OCI-LY7 (cell line): ENCODE measurements at regions not wholly inside any gene's neighbourhood (a gene's known extent, or its start where the extent isn't known, plus 50 kb on each side); places are given as distances from the start of the nearest gene placed in this dataset.
A peak's percentile ranks its signal among the peaks of the same experiment; 100 is the strongest.

Experiments
- BruUV-seq: library from RNA; stranded (reverse); fragments of 400-500 nt; replicated peaks from 2 replicates; lab custom pipeline; 2021; lab: Mats Ljungman, UMichigan
- CTCF ChIA-PET: fragments of 300-600 bp; sonication (Branson Sonifier 250); formaldehyde crosslinking; loops from one replicate; lab custom pipeline; 2022; ENCODE audit warnings: antibody characterized with exemption; ENCODE audit not compliant: unreplicated experiment; lab: Charles Lee
- POLR2A ChIA-PET: fragments of 300-600 bp; sonication (Branson Sonifier 250); formaldehyde crosslinking; loops from one replicate; lab custom pipeline; 2022; ENCODE audit warnings: antibody characterized with exemption; lab: Charles Lee
- DNase-seq: peaks from one replicate; pipeline ENCODE4 v3.0.0-alpha.2; 2015; ENCODE audit warnings: low spot score
- H2AFZ ChIP-seq: fragments of 200-600 bp; sonication (generic), shearing (Covaris generic); 2 replicates; pipeline ENCODE4 v1.6.1; 2014; ENCODE audit warnings: mild to moderate bottlenecking, antibody characterized with exemption, low read length, moderate library complexity
- H3K27ac ChIP-seq: fragments of 200-600 bp; sonication (generic); 2 replicates; pipeline ENCODE4 v1.5.1; 2014; ENCODE audit warnings: mixed run types, low read depth, mild to moderate bottlenecking, moderate library complexity, low read length, inconsistent platforms; ENCODE audit not compliant: poor library complexity, severe bottlenecking
- H3K36me3 ChIP-seq: fragments of 200-600 bp; sonication (generic); 2 replicates; pipeline ENCODE4 v1.6.1; 2014; ENCODE audit warnings: mild to moderate bottlenecking, antibody characterized with exemption, low read length, moderate library complexity, mixed read lengths; ENCODE audit not compliant: insufficient read depth
- H3K4me1 ChIP-seq: fragments of 200-600 bp; sonication (generic); 2 replicates; pipeline ENCODE4 v1.5.1; 2014; ENCODE audit warnings: mild to moderate bottlenecking, low read length; ENCODE audit not compliant: insufficient read depth, poor library complexity, severe bottlenecking
- H3K4me2 ChIP-seq: fragments of 200-600 bp; sonication (generic); 2 replicates; pipeline ENCODE4 v1.6.1; 2014; ENCODE audit warnings: mild to moderate bottlenecking, low read length
- H3K4me3 ChIP-seq: fragments of 200-600 bp; sonication (generic); 2 replicates; pipeline ENCODE4 v1.5.1; 2014; ENCODE audit warnings: mild to moderate bottlenecking, low read depth, low read length; ENCODE audit not compliant: poor library complexity, severe bottlenecking
- H3K79me2 ChIP-seq: fragments of 200-600 bp; sonication (generic); 2 replicates; pipeline ENCODE4 v1.6.1; 2016; ENCODE audit warnings: low read depth, mild to moderate bottlenecking, low read length, moderate library complexity, mixed read lengths; ENCODE audit not compliant: insufficient read depth
- H3K9me2 ChIP-seq: fragments of 200-600 bp; sonication (generic); 2 replicates; pipeline ENCODE4 v1.6.1; 2016; ENCODE audit warnings: mild to moderate bottlenecking, low read length, mixed read lengths; ENCODE audit not compliant: insufficient read depth
- H3K9me3 ChIP-seq: fragments of 200-600 bp; sonication (generic); 2 replicates; pipeline ENCODE4 v1.6.1; 2014; ENCODE audit warnings: mild to moderate bottlenecking, mixed run types, low read length, mixed read lengths
- H4K20me1 ChIP-seq: fragments of 200-600 bp; sonication (generic); 2 replicates; pipeline ENCODE4 v1.6.1; 2014; ENCODE audit warnings: mild to moderate bottlenecking, antibody characterized with exemption, low read length, moderate library complexity, mixed read lengths; ENCODE audit not compliant: insufficient read depth
- CTCF ChIP-seq: fragments of 200-600 bp; sonication (generic); conservative IDR thresholded peaks from 2 replicates; pipeline ENCODE4 v1.5.1; 2014; ENCODE audit warnings: mild to moderate bottlenecking, antibody characterized with exemption, low read length, moderate library complexity, mixed read lengths
- EZH2phosphoT487 ChIP-seq: fragments of 200-600 bp; sonication (generic); IDR thresholded peaks from 2 replicates; pipeline ENCODE4 v1.6.1; 2018; ENCODE audit warnings: low read depth, borderline replicate concordance, mild to moderate bottlenecking, mixed run types, antibody characterized with exemption, low read length, moderate library complexity, mixed read lengths
- intact Hi-C: fragments of 100-400 bp; cut with micrococcal nuclease; formaldehyde crosslinking; loops from one replicate; pipeline ENCODE4 v1.10.0; 2022; ENCODE audit not compliant: unreplicated experiment

GRCh38 chr18:43590182-43590903, 313.1 kb upstream of the SYT4 start:
- no peaks in the 10 kb centered on the region for H4K20me1 ChIP-seq
- H3K9me3 ChIP-seq: no peaks in the 10 kb centered on the region
- no peaks in the 10 kb centered on the region for H3K9me2 ChIP-seq
- no peak overlapping the region for H3K4me2 ChIP-seq
- no peak overlapping the region for H2AFZ ChIP-seq
- no peaks in the 10 kb centered on the region for H3K79me2 ChIP-seq
- H3K36me3 ChIP-seq: no peaks in the 10 kb centered on the region
- TF ChIP-seq CTCF (no peak), EZH2phosphoT487 (no peak)
- no peak for DNase-seq
- no TSS peak for BruUV-seq
- intact Hi-C loops: no loop called here
- CTCF ChIA-PET: no interaction called here
- H3K4me3 ChIP-seq: no peak overlapping the region
- no peaks in the 10 kb centered on the region for H3K4me1 ChIP-seq
- no peak overlapping the region for H3K27ac ChIP-seq
- POLR2A ChIA-PET: interaction anchor here (0.6 kb wide), 1 partner anchor 672 kb away, joined by 3 read pairs; no protein-coding TSS in a partner anchor

GRCh38 chr18:43592269-43592668, 315.0 kb upstream of the SYT4 start:
- Histone ChIP-seq H3K4me2 (no peak overlapping the region), H3K4me1 (no peaks in the 10 kb centered on the region), H3K9me3 (no peaks in the 10 kb centered on the region), H3K9me2 (no peaks in the 10 kb centered on the region), H4K20me1 (no peaks in the 10 kb centered on the region), H3K4me3 (no peak overlapping the region), H3K27ac (no peak overlapping the region), H2AFZ (no peak overlapping the region), H3K36me3 (no peaks in the 10 kb centered on the region), H3K79me2 (no peaks in the 10 kb centered on the region)
- DNase-seq: no peak
- no peak for TF ChIP-seq CTCF
- no peak for TF ChIP-seq EZH2phosphoT487
- CTCF ChIA-PET: no interaction called here
- intact Hi-C loops: no loop called here
- no TSS peak for BruUV-seq
- POLR2A ChIA-PET: no interaction called here

- no peak overlapping the region for H3K4me3 ChIP-seq
- DNase-seq: peak; percentile 14
- H3K9me3 ChIP-seq: no peaks in the 10 kb centered on the region
- H3K4me1 ChIP-seq: no peaks in the 10 kb centered on the region
- no peaks in the 10 kb centered on the region for H3K9me2 ChIP-seq
- TF ChIP-seq CTCF: peak; percentile 71
- TF ChIP-seq EZH2phosphoT487: no peak
- no peak overlapping the region for H3K4me2 ChIP-seq
- H4K20me1 ChIP-seq: no peaks in the 10 kb centered on the region
- intact Hi-C loops: no loop called here
- POLR2A ChIA-PET: no interaction called here
- BruUV-seq: no TSS peak
- H3K27ac ChIP-seq: no peak overlapping the region
- CTCF ChIA-PET: no interaction called here
- H3K79me2 ChIP-seq: no peaks in the 10 kb centered on the region
- H3K36me3 ChIP-seq: no peaks in the 10 kb centered on the region
- H2AFZ ChIP-seq: no peak overlapping the region
These were observed 318.9 kb upstream of the SYT4 start for GRCh38 chr18:43596105-43596712.
